ENCODE measurements at regions not wholly inside any gene's neighbourhood (a gene's known extent, or its start where the extent isn't known, plus 50 kb on each side); places are given as distances from the start of the nearest gene placed in this dataset.

DNA sequence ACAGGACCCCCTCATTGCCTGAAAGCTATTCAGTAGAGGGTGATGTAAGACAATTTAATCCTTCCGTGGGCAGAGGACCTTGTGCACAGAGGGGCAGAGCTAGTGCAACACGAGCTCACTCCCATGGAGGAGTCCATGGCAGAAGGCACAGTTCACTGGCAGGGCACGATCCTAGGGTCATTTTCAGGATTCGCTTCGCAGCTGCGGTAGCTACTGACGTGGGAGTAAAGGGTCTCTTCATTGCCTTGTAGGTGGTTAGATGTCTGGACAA lies 207.8 kb downstream of the FOXO1 start (continued):
- no peak for TF ChIP-seq ZBTB49 (CRISPR knock-in tag; IDR thresholded peaks at IDR 0.05; ENCODE audit: borderline replicate concordance)
- TF ChIP-seq DACH1 (IDR thresholded peaks at IDR 0.05; ENCODE audit: partially characterized antibody): no peak

- peaks cover 0 to 2% of the 10 kb centered on the region in 2 experiments; a peak in 2 of 5 replicates for H3K27me3 ChIP-seq (ENCODE audit: control insufficient read depth in 2 of 2, insufficient read depth in 2 of 2, low read length in 2 of 2)
- ATAC-seq (no peak), DNase-seq (ENCODE audit: extremely low read depth in 1 of 4, low spot score in 3 of 4) (no peak), FAIRE-seq (no peak)
- no peaks in the 10 kb centered on the region for H3K9me3 ChIP-seq (replicated peaks; ENCODE audit: control insufficient read depth, insufficient read depth, low read depth, low read length)
- in situ Hi-C loops (cut with MboI) (no loop called here), intact Hi-C loops (cut with micrococcal nuclease) (no loop called here)
- H3K4me1 ChIP-seq (replicated peaks in 1 of 2; ENCODE audit: control insufficient read depth in 2 of 2, insufficient read depth in 2 of 2, low read length in 2 of 2): no peaks in the 10 kb centered on the region
- H4K20me1 ChIP-seq (replicated peaks; ENCODE audit: control insufficient read depth, insufficient read depth, low read length): no peaks in the 10 kb centered on the region
- H3K27ac ChIP-seq (ENCODE audit: extremely low read depth, low read depth, low read length): no peak overlapping the region
- ChIA-PET CTCF (ENCODE audit: low intra/inter-chr PET ratio) (no interaction called here), POLR2A (no interaction called here)
- 0% methylated on average over 1 of the region's 3 CpGs for WGBS (ENCODE audit: insufficient coverage, low coverage, missing lambda C conversion rate)
- no peak overlapping the region for H3K4me2 ChIP-seq (ENCODE audit: insufficient read depth, low read length)
- H3K9me1 ChIP-seq (ENCODE audit: control insufficient read depth, insufficient read depth, low read length): no peaks in the 10 kb centered on the region
- H3K9ac ChIP-seq (ENCODE audit: insufficient read depth in 1 of 2, low read depth in 2 of 2, low read length in 2 of 2): no peak overlapping the region
- H3K79me2 ChIP-seq (ENCODE audit: control insufficient read depth, insufficient read depth, low read length): no peaks in the 10 kb centered on the region
- no peak overlapping the region for H2AFZ ChIP-seq (ENCODE audit: low read depth, low read length)
- no TSS peak for BruUV-seq (replicated peaks)
- TF ChIP-seq HEY1 (CRISPR knock-in tag; IDR thresholded peaks at IDR 0.05; ENCODE audit: borderline replicate concordance) (no peak), ZNF586 (CRISPR knock-in tag; conservative IDR thresholded peaks at IDR 0.05) (no peak), FOXA3 (CRISPR knock-in tag; conservative IDR thresholded peaks at IDR 0.05 in 1 of 2, IDR thresholded peaks at IDR 0.05 in 1 of 2) (no peak), CBX8 (IDR thresholded peaks at IDR 0.05; ENCODE audit: borderline replicate concordance, extremely low read depth, low read depth, low read length, poor library complexity, severe bottlenecking) (no peak), SRSF3 (IDR thresholded peaks at IDR 0.05; ENCODE audit: insufficient read depth, low read length) (no peak), SOX6 (IDR thresholded peaks at IDR 0.05) (no peak), EGR1 (conservative IDR thresholded peaks at IDR 0.05) (no peak), RBM15 (IDR thresholded peaks at IDR 0.05; ENCODE audit: insufficient read depth, low read length) (no peak), TAL1 (IDR thresholded peaks at IDR 0.05) (no peak), ZBTB17 (CRISPR knock-in tag; IDR thresholded peaks at IDR 0.05) (no peak), SPI1 (IDR thresholded peaks at IDR 0.05; ENCODE audit: borderline replicate concordance, low read depth, low read length) (no peak), BRCA1 (IDR thresholded peaks at IDR 0.05) (no peak), BRCA1 (CRISPR knock-in tag; IDR thresholded peaks at IDR 0.05) (no peak)
- TF ChIP-seq, protein P1, sequence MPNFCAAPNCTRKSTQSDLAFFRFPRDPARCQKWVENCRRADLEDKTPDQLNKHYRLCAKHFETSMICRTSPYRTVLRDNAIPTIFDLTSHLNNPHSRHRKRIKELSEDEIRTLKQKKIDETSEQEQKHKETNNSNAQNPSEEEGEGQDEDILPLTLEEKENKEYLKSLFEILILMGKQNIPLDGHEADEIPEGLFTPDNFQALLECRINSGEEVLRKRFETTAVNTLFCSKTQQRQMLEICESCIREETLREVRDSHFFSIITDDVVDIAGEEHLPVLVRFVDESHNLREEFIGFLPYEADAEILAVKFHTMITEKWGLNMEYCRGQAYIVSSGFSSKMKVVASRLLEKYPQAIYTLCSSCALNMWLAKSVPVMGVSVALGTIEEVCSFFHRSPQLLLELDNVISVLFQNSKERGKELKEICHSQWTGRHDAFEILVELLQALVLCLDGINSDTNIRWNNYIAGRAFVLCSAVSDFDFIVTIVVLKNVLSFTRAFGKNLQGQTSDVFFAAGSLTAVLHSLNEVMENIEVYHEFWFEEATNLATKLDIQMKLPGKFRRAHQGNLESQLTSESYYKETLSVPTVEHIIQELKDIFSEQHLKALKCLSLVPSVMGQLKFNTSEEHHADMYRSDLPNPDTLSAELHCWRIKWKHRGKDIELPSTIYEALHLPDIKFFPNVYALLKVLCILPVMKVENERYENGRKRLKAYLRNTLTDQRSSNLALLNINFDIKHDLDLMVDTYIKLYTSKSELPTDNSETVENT (CRISPR knock-in tag; IDR thresholded peaks at IDR 0.05): no peak
- H3K4me3 ChIP-seq: no peak overlapping the region
- H3K36me3 ChIP-seq (ENCODE audit: control insufficient read depth, insufficient read depth, low read length): no peaks in the 10 kb centered on the region
These were observed 206.3 kb downstream of the FOXO1 start for GRCh38 chr13:40460116-40460515.
